ENCODE measurements at regions not wholly inside any gene's neighbourhood (a gene's known extent, or its start where the extent isn't known, plus 50 kb on each side); places are given as distances from the start of the nearest gene placed in this dataset.

- H3K27ac Mint-ChIP-seq, result no peak overlapping the region
- Histone ChIP-seq H2AFZ (ENCODE audit: low read length) (no peak overlapping the region), H3K9me3 (ENCODE audit: control insufficient read depth, low read depth, low read length) (no peaks in the 10 kb centered on the region), H3K23me2 (ENCODE audit: insufficient read length, low read depth, low read length, poor library complexity, severe bottlenecking) (no peaks in the 10 kb centered on the region), H4K8ac (replicated peaks; ENCODE audit: insufficient read length, low read depth, low read length) (no peak overlapping the region), H3K14ac (ENCODE audit: insufficient read depth, low read length) (no peak overlapping the region), H3K23ac (ENCODE audit: insufficient read length, low read depth, low read length) (no peak overlapping the region), H2BK15ac (ENCODE audit: low read depth, low read length) (no peak overlapping the region), H3K9ac (ENCODE audit: extremely low read depth, insufficient read length, low read length) (no peak overlapping the region), H2BK12ac (ENCODE audit: insufficient read length, low read depth, low read length) (no peak overlapping the region), H3K4me1 (ENCODE audit: insufficient read depth, low read length) (no peaks in the 10 kb centered on the region), H2BK5ac (ENCODE audit: insufficient read length, low read length) (no peak overlapping the region), H2BK20ac (ENCODE audit: low read depth, low read length, poor library complexity, severe bottlenecking) (no peak overlapping the region), H3K79me1 (ENCODE audit: insufficient read depth, low read depth, low read length, poor library complexity, severe bottlenecking) (no peaks in the 10 kb centered on the region), H3T11ph (ENCODE audit: low read length) (no peak overlapping the region), H4K20me1 (ENCODE audit: control insufficient read depth, insufficient read depth, insufficient read length) (no peaks in the 10 kb centered on the region), H2BK120ac (ENCODE audit: low read depth, low read length, poor library complexity, severe bottlenecking) (no peak overlapping the region), H3K18ac (ENCODE audit: insufficient read length, low read depth, low read length) (no peak overlapping the region), H2AK5ac (ENCODE audit: insufficient read length, low read length) (no peak overlapping the region), H4K5ac (ENCODE audit: insufficient read length, low read depth, low read length) (no peak overlapping the region), H3K4me2 (ENCODE audit: insufficient read depth, insufficient read length, low read length) (no peak overlapping the region), H3K79me2 (ENCODE audit: insufficient read depth, low read length) (no peaks in the 10 kb centered on the region), H3K27me3 (ENCODE audit: insufficient read depth, low read length) (no peaks in the 10 kb centered on the region), H3K56ac (ENCODE audit: insufficient read length, low read depth, low read length) (no peak overlapping the region), H3K27ac (ENCODE audit: insufficient read length, low read depth, low read length) (no peak overlapping the region), H4K91ac (ENCODE audit: insufficient read length, low read depth, low read length) (no peak overlapping the region), H3K4ac (ENCODE audit: low read depth, low read length) (no peak overlapping the region)
- no peak overlapping the region for H3K4me3 Mint-ChIP-seq
- peaks cover 27% of the 10 kb centered on the region for H3K27me3 Mint-ChIP-seq (ENCODE audit: low read depth)
- no peaks in the 10 kb centered on the region for H3K36me3 Mint-ChIP-seq (ENCODE audit: insufficient read depth in 1 of 3, low read depth in 3 of 3)
- H3K4me1 Mint-ChIP-seq, result no peaks in the 10 kb centered on the region
- peak; percentile 27 for DNase-seq
- H3K9me3 Mint-ChIP-seq, result no peaks in the 10 kb centered on the region; a peak in 1 of 5 replicates
- no CpG with 5 or more reads among the region's 2 CpGs for WGBS (ENCODE audit: extremely low coverage, insufficient read length, low lambda C conversion rate)
- no peak for TF ChIP-seq CTCF (conservative IDR thresholded peaks at IDR 0.05)
Observed at GRCh38 chr3:43792904-43793303, 102.2 kb downstream of the ABHD5 start.

Data from H9 (cell line).